ENCODE measurements at regions not wholly inside any gene's neighbourhood (a gene's known extent, or its start where the extent isn't known, plus 50 kb on each side); places are given as distances from the start of the nearest gene placed in this dataset.

- Histone ChIP-seq H3K36me3 (ENCODE audit: insufficient read depth, low read length, poor library complexity, severe bottlenecking) (no peaks in the 10 kb centered on the region), H3K27me3 (replicated peaks; ENCODE audit: insufficient read depth, low read depth, low read length, poor library complexity) (no peaks in the 10 kb centered on the region), H3K9me3 (ENCODE audit: low read depth, low read length, poor library complexity, severe bottlenecking) (no peaks in the 10 kb centered on the region), H3K4me1 (ENCODE audit: insufficient read depth, low read length, poor library complexity, severe bottlenecking) (no peaks in the 10 kb centered on the region), H3K4me3 (ENCODE audit: low read depth, low read length, poor library complexity, severe bottlenecking) (no peak overlapping the region), H3K27ac (ENCODE audit: low read depth, low read length, poor library complexity, severe bottlenecking) (no peak overlapping the region)
- intact Hi-C loops (cut with micrococcal nuclease; ENCODE audit: unreplicated experiment) = no loop called here
- TF ChIP-seq CTCF (conservative IDR thresholded peaks at IDR 0.05; ENCODE audit: low read depth, low read length) (no peak), EZH2 (IDR thresholded peaks at IDR 0.05; ENCODE audit: borderline replicate concordance, low read depth, low read length, poor library complexity, severe bottlenecking) (no peak)
- DNase-seq (ENCODE audit: low spot score) = no peak
- no TSS peak for BruUV-seq (replicated peaks)
- CTCF ChIA-PET = no interaction called here
- POLR2A ChIA-PET (ENCODE audit: low non-redundant PET) = no interaction called here
Observed at GRCh38 chr1:163772246-163772645, 450.5 kb downstream of the NUF2 start.

- Histone ChIP-seq H3K27me3 (replicated peaks; ENCODE audit: insufficient read depth, low read depth, low read length, poor library complexity) (no peaks in the 10 kb centered on the region), H3K9me3 (ENCODE audit: low read depth, low read length, poor library complexity, severe bottlenecking) (no peaks in the 10 kb centered on the region), H3K4me3 (ENCODE audit: low read depth, low read length, poor library complexity, severe bottlenecking) (no peak overlapping the region), H3K27ac (ENCODE audit: low read depth, low read length, poor library complexity, severe bottlenecking) (no peak overlapping the region), H3K36me3 (ENCODE audit: insufficient read depth, low read length, poor library complexity, severe bottlenecking) (no peaks in the 10 kb centered on the region), H3K4me1 (ENCODE audit: insufficient read depth, low read length, poor library complexity, severe bottlenecking) (no peaks in the 10 kb centered on the region)
- intact Hi-C loops (cut with micrococcal nuclease; ENCODE audit: unreplicated experiment) = no loop called here
- no peak for DNase-seq (ENCODE audit: low spot score)
- CTCF ChIA-PET = no interaction called here
- BruUV-seq (replicated peaks) = no TSS peak
- TF ChIP-seq EZH2 (IDR thresholded peaks at IDR 0.05; ENCODE audit: borderline replicate concordance, low read depth, low read length, poor library complexity, severe bottlenecking) = no peak
- no peak for TF ChIP-seq CTCF (conservative IDR thresholded peaks at IDR 0.05; ENCODE audit: low read depth, low read length)
- POLR2A ChIA-PET (ENCODE audit: low non-redundant PET) = no interaction called here
Observed at GRCh38 chr1:163773396-163773795, 451.6 kb downstream of the NUF2 start.

GRCh38 chr1:163774401-163774945 lies 452.7 kb downstream of the NUF2 start:
- Histone ChIP-seq H3K4me3 (ENCODE audit: low read depth, low read length, poor library complexity, severe bottlenecking) (no peak overlapping the region), H3K27me3 (replicated peaks; ENCODE audit: insufficient read depth, low read depth, low read length, poor library complexity) (no peaks in the 10 kb centered on the region), H3K9me3 (ENCODE audit: low read depth, low read length, poor library complexity, severe bottlenecking) (no peaks in the 10 kb centered on the region), H3K27ac (ENCODE audit: low read depth, low read length, poor library complexity, severe bottlenecking) (no peak overlapping the region), H3K4me1 (ENCODE audit: insufficient read depth, low read length, poor library complexity, severe bottlenecking) (no peaks in the 10 kb centered on the region), H3K36me3 (ENCODE audit: insufficient read depth, low read length, poor library complexity, severe bottlenecking) (no peaks in the 10 kb centered on the region)
- no TSS peak for BruUV-seq (replicated peaks)
- POLR2A ChIA-PET (ENCODE audit: low non-redundant PET) = no interaction called here
- DNase-seq (ENCODE audit: low spot score) = no peak
- no peak for TF ChIP-seq EZH2 (IDR thresholded peaks at IDR 0.05; ENCODE audit: borderline replicate concordance, low read depth, low read length, poor library complexity, severe bottlenecking)
- CTCF ChIA-PET = no interaction called here
- intact Hi-C loops (cut with micrococcal nuclease; ENCODE audit: unreplicated experiment) = no loop called here

- BruUV-seq (replicated peaks) = no TSS peak
- H3K27me3 ChIP-seq (replicated peaks; ENCODE audit: insufficient read depth, low read depth, low read length, poor library complexity) = no peaks in the 10 kb centered on the region
- POLR2A ChIA-PET (ENCODE audit: low non-redundant PET) = no interaction called here
- H3K4me3 ChIP-seq (ENCODE audit: low read depth, low read length, poor library complexity, severe bottlenecking) = no peak overlapping the region
- CTCF ChIA-PET = no interaction called here
- no peak for TF ChIP-seq EZH2 (IDR thresholded peaks at IDR 0.05; ENCODE audit: borderline replicate concordance, low read depth, low read length, poor library complexity, severe bottlenecking)
- H3K9me3 ChIP-seq (ENCODE audit: low read depth, low read length, poor library complexity, severe bottlenecking) = no peaks in the 10 kb centered on the region
- H3K36me3 ChIP-seq (ENCODE audit: insufficient read depth, low read length, poor library complexity, severe bottlenecking) = no peaks in the 10 kb centered on the region
- DNase-seq (ENCODE audit: low spot score) = no peak
- H3K27ac ChIP-seq (ENCODE audit: low read depth, low read length, poor library complexity, severe bottlenecking) = no peak overlapping the region
- H3K4me1 ChIP-seq (ENCODE audit: insufficient read depth, low read length, poor library complexity, severe bottlenecking) = no peaks in the 10 kb centered on the region
- intact Hi-C loops (cut with micrococcal nuclease; ENCODE audit: unreplicated experiment) = no loop called here
Observed at GRCh38 chr1:163774978-163775620, 453.3 kb downstream of the NUF2 start.
